Activated CD4-positive, alpha-beta memory T cell treated with anti-CD3 and anti-CD28 coated beads, Interleukin-2, amount 10 ng/mL, durations not matched to agents 7 days and 5 days (primary cell): ENCODE measurements at regions not wholly inside any gene's neighbourhood (a gene's known extent, or its start where the extent isn't known, plus 50 kb on each side); places are given as distances from the start of the nearest gene placed in this dataset.

ENCODE experiments used
- CTCF ChIA-PET: fragments of 350-600 bp; sonication (Branson Sonifier 250); formaldehyde crosslinking; loops from one replicate; lab custom pipeline; 2021; ENCODE audit warnings: antibody characterized with exemption, inconsistent platforms; lab: Charles Lee
- POLR2A ChIA-PET: fragments of 350-600 bp; sonication (Branson Sonifier 250); formaldehyde crosslinking; loops from one replicate; lab custom pipeline; 2021; ENCODE audit warnings: antibody characterized with exemption; lab: Charles Lee
- DNase-seq: peaks from one replicate; pipeline ENCODE4 v3.0.0-alpha.2; 2020
- H3K27ac Mint-ChIP-seq: one replicate; pipeline ENCODE4 v1.8.0; 2021; ENCODE audit warnings: mild to moderate bottlenecking, mixed read lengths
- H3K27me3 Mint-ChIP-seq: one replicate; pipeline ENCODE4 v1.8.0; 2021; ENCODE audit warnings: mixed read lengths
- H3K36me3 Mint-ChIP-seq: one replicate; pipeline ENCODE4 v1.8.0; 2021; ENCODE audit warnings: low read depth, mixed read lengths
- H3K4me1 Mint-ChIP-seq: one replicate; pipeline ENCODE4 v1.8.0; 2021; ENCODE audit warnings: mixed read lengths
- H3K4me3 Mint-ChIP-seq: one replicate; pipeline ENCODE4 v1.8.0; 2021; ENCODE audit warnings: mild to moderate bottlenecking, mixed read lengths
- H3K9me3 Mint-ChIP-seq: one replicate; pipeline ENCODE4 v1.8.0; 2021; ENCODE audit warnings: mixed read lengths

- DNase-seq = no peak
- Mint-ChIP-seq H3K27ac (no peak overlapping the region), H3K4me1 (no peaks in the 10 kb centered on the region), H3K36me3 (no peaks in the 10 kb centered on the region), H3K9me3 (no peaks in the 10 kb centered on the region), H3K4me3 (no peak overlapping the region), H3K27me3 (peaks cover 15% of the 10 kb centered on the region)
- CTCF ChIA-PET = no interaction called here
- POLR2A ChIA-PET = no interaction called here
These were observed 152.9 kb downstream of the INSIG2 start for GRCh38 chr2:118241128-118241527.

GRCh38 chr2:118240276-118240675 lies 152.0 kb downstream of the INSIG2 start:
- no peak for DNase-seq
- POLR2A ChIA-PET = no interaction called here
- Mint-ChIP-seq H3K27me3 (peaks cover 14% of the 10 kb centered on the region), H3K36me3 (no peaks in the 10 kb centered on the region), H3K4me3 (no peak overlapping the region), H3K9me3 (no peaks in the 10 kb centered on the region), H3K27ac (no peak overlapping the region), H3K4me1 (no peaks in the 10 kb centered on the region)
- CTCF ChIA-PET = no interaction called here

GRCh38 chr2:118239284-118239683 lies 151.0 kb downstream of the INSIG2 start:
- no peak overlapping the region for H3K27ac Mint-ChIP-seq
- no peak overlapping the region for H3K4me3 Mint-ChIP-seq
- H3K4me1 Mint-ChIP-seq = no peaks in the 10 kb centered on the region
- H3K36me3 Mint-ChIP-seq = no peaks in the 10 kb centered on the region
- POLR2A ChIA-PET = no interaction called here
- H3K27me3 Mint-ChIP-seq = peaks cover 17% of the 10 kb centered on the region
- H3K9me3 Mint-ChIP-seq = no peaks in the 10 kb centered on the region
- CTCF ChIA-PET = no interaction called here
- DNase-seq = no peak

DNA sequence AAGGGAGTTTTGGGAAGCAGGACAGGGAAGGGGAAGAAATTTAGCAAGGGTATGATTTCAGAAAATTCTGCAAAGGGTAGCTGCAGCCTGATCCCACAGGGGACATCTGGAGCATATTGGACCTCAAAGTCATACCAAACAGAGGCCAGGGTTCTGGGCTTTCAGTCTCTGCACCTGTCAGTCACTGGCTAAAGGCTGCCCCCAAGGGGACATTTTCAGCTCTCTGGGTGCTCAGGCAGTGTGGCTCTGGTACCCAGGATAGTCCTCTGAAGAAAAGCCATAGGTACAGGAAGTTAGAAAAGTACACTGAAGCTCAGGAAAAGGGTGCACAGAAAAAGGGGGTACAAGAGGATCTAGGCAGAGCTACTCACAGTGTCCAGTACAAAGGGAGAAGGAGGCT lies 149.2 kb downstream of the INSIG2 start:
- H3K4me1 Mint-ChIP-seq = no peaks in the 10 kb centered on the region
- H3K27ac Mint-ChIP-seq = no peak overlapping the region
- H3K36me3 Mint-ChIP-seq = no peaks in the 10 kb centered on the region
- H3K27me3 Mint-ChIP-seq = peaks cover 15% of the 10 kb centered on the region
- POLR2A ChIA-PET = no interaction called here
- H3K4me3 Mint-ChIP-seq = no peak overlapping the region
- no peaks in the 10 kb centered on the region for H3K9me3 Mint-ChIP-seq
- DNase-seq = no peak
- CTCF ChIA-PET = interaction anchor here (1.5 kb wide), 1 partner anchor 191 kb away, joined by 5 read pairs; no protein-coding TSS in a partner anchor

GRCh38 chr2:118232796-118233195 lies 144.5 kb downstream of the INSIG2 start:
- no peaks in the 10 kb centered on the region for H3K36me3 Mint-ChIP-seq
- H3K9me3 Mint-ChIP-seq = no peaks in the 10 kb centered on the region
- no peak overlapping the region for H3K4me3 Mint-ChIP-seq
- CTCF ChIA-PET = interaction anchor here (1.3 kb wide), 1 partner anchor 622 kb away, joined by 4 read pairs; no protein-coding TSS in a partner anchor
- H3K27ac Mint-ChIP-seq = no peak overlapping the region
- DNase-seq = no peak
- no peaks in the 10 kb centered on the region for H3K4me1 Mint-ChIP-seq
- H3K27me3 Mint-ChIP-seq = peaks cover 17% of the 10 kb centered on the region
- POLR2A ChIA-PET = no interaction called here

DNA sequence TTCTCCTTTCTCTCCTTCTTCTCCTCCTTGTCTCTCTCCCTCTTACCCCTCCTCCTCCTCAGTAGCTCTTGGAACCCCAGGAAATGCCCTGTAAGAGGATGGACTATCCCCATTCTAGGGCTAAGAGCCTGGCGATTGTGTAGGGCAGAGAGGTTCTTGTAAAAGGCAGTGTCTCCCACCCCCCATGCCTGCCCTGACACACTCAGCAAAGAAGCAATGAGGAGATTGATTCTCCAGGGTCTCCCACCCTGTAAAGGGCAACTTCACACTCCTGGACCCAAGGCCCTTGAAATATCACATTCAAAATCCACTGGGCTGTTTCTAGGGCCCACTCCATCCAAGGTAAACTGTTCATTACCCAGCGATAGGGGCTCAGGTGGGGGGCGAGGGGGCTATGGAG lies 144.1 kb downstream of the INSIG2 start:
- ChIA-PET CTCF (no interaction called here), POLR2A (no interaction called here)
- H3K27me3 Mint-ChIP-seq = peaks cover 19% of the 10 kb centered on the region
- H3K36me3 Mint-ChIP-seq = no peaks in the 10 kb centered on the region
- no peak overlapping the region for H3K27ac Mint-ChIP-seq
- H3K4me3 Mint-ChIP-seq = no peak overlapping the region
- no peaks in the 10 kb centered on the region for H3K9me3 Mint-ChIP-seq
- H3K4me1 Mint-ChIP-seq = no peaks in the 10 kb centered on the region
- no peak for DNase-seq

- no peak overlapping the region for H3K27ac Mint-ChIP-seq
- peaks cover 20% of the 10 kb centered on the region for H3K27me3 Mint-ChIP-seq
- H3K4me1 Mint-ChIP-seq = no peaks in the 10 kb centered on the region
- POLR2A ChIA-PET = no interaction called here
- H3K4me3 Mint-ChIP-seq = no peak overlapping the region
- DNase-seq = no peak
- no peaks in the 10 kb centered on the region for H3K36me3 Mint-ChIP-seq
- H3K9me3 Mint-ChIP-seq = no peaks in the 10 kb centered on the region
- CTCF ChIA-PET = no interaction called here
These were observed 143.5 kb downstream of the INSIG2 start for GRCh38 chr2:118231759-118232158.

GRCh38 chr2:118227698-118228508 lies 139.6 kb downstream of the INSIG2 start:
- POLR2A ChIA-PET = no interaction called here

GRCh38 chr2:118225666-118226065 lies 137.4 kb downstream of the INSIG2 start:
- no peak overlapping the region for H3K4me3 Mint-ChIP-seq
- POLR2A ChIA-PET = no interaction called here
- H3K9me3 Mint-ChIP-seq = no peaks in the 10 kb centered on the region
- no peaks in the 10 kb centered on the region for H3K36me3 Mint-ChIP-seq
- H3K4me1 Mint-ChIP-seq = peaks cover 22% of the 10 kb centered on the region
- CTCF ChIA-PET = interaction anchor here (2.7 kb wide), 1 partner anchor 179 kb away, joined by 15 read pairs; no protein-coding TSS in a partner anchor
- no peak for DNase-seq
- H3K27ac Mint-ChIP-seq = no peak overlapping the region
- peaks cover 59% of the 10 kb centered on the region for H3K27me3 Mint-ChIP-seq

More at GRCh38 chr2:118227698-118228508, 139.6 kb downstream of the INSIG2 start:
- H3K9me3 Mint-ChIP-seq = no peaks in the 10 kb centered on the region
- DNase-seq = no peak
- H3K4me3 Mint-ChIP-seq = no peak overlapping the region
- H3K27ac Mint-ChIP-seq = no peak overlapping the region
- CTCF ChIA-PET = interaction anchor here (0.9 to 2.0 kb wide), 3 partner anchors 11 to 628 kb away, joined by 3 to 5 read pairs (median 3); no protein-coding TSS in a partner anchor
- peaks cover 44% of the 10 kb centered on the region for H3K27me3 Mint-ChIP-seq
- no peaks in the 10 kb centered on the region for H3K36me3 Mint-ChIP-seq
- H3K4me1 Mint-ChIP-seq = peaks cover 14% of the 10 kb centered on the region

DNA sequence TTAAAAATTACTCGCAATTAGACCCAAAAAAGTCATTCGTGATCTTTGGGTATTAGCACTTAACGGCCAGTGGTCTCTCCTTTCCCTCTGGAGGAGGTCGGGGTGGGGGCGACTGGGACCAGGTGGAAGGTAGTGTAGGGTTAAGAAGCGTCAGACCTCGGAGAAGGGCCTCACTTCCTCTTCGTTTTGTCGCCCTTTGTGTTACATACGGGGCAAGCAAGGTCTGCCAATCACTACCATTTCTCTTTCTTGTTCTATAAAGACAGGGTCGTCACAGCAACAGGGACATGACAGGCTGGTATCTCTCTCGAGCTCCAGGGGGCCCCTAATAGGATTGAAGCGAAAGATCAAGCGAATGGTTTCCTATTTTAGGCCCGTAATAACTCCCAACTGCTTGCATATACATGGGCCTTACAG lies 136.6 kb downstream of the INSIG2 start:
- Mint-ChIP-seq H3K4me1 (peaks cover 22% of the 10 kb centered on the region), H3K36me3 (no peaks in the 10 kb centered on the region), H3K27me3 (peaks cover 64% of the 10 kb centered on the region), H3K4me3 (peak overlapping the region; percentile 44), H3K27ac (no peak overlapping the region), H3K9me3 (no peaks in the 10 kb centered on the region)
- DNase-seq = no peak
- CTCF ChIA-PET = interaction anchor here (2.0 to 4.3 kb wide), 3 partner anchors 179 to 631 kb away, joined by 8 to 38 read pairs (median 15); no protein-coding TSS in a partner anchor
- POLR2A ChIA-PET = no interaction called here

DNA sequence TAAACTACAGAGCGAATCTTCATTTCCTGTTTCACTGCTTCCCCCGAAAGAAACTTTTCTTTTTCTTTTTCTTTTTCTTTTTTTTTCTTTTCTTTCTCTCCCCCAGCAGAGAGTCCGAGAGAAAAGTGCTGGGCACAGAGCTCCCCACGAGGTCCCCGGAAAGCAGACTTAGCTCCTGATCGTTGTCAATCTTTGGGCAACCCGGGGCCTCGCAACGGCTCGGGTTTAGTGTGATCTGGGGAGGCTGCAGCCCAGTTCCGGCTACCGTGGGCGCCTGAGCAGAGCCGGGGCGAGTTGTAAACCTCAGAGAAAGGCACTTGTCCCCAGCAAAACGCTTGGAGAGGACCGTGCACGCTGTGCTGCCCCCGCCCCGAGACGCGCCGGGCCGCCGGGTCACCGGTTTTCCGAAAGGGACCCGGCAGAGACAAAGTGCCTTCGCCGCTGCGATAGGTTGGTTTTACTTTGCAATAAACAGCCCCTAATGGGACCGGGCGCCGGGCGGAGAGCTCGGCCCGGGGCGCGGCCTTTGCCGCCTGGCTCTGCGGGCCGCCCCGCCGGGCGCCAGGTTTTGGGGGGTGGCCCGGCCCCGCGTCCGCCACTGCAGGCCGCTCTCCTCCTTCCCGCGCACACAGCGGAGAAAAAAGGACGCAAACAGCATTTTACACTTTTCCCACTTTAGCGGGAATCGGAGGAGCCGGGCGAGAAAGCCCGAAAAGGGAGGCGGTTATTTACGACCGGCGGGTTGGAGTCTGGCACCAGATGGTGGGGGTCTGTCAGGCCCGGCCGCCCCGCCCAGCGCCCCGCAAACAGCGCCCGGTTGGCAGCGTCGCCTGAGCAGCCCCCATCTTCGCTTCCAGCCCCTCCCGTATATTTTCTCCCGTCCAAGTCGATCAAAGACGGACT lies 136.0 kb downstream of the INSIG2 start:
- H3K36me3 Mint-ChIP-seq = no peaks in the 10 kb centered on the region
- H3K4me3 Mint-ChIP-seq = peak overlapping the region; percentile 77
- peaks cover 66% of the 10 kb centered on the region for H3K27me3 Mint-ChIP-seq
- peak; percentile 51 for DNase-seq
- ChIA-PET CTCF (interaction anchor here (0.8 to 4.3 kb wide), 7 partner anchors 55 to 658 kb away, joined by 3 to 38 read pairs (median 6); partner anchors contain the start of gene DDX18), POLR2A (interaction anchor here (1.0 to 1.7 kb wide), 2 partner anchors 37 to 38 kb away, joined by 3 to 5 read pairs; no protein-coding TSS in a partner anchor)
- H3K27ac Mint-ChIP-seq = no peak overlapping the region
- no peaks in the 10 kb centered on the region for H3K9me3 Mint-ChIP-seq
- H3K4me1 Mint-ChIP-seq = peaks cover 22% of the 10 kb centered on the region

GRCh38 chr2:118223511-118223991 lies 135.3 kb downstream of the INSIG2 start:
- CTCF ChIA-PET = interaction anchor here (0.8 to 4.3 kb wide), 8 partner anchors 12 to 659 kb away, joined by 3 to 38 read pairs (median 7); partner anchors contain the start of gene DDX18
- Mint-ChIP-seq H3K4me3 (peak overlapping the region; percentile 77), H3K27ac (no peak overlapping the region), H3K27me3 (peaks cover 67% of the 10 kb centered on the region), H3K9me3 (no peaks in the 10 kb centered on the region), H3K36me3 (no peaks in the 10 kb centered on the region), H3K4me1 (peaks cover 22% of the 10 kb centered on the region)
- DNase-seq = no peak
- POLR2A ChIA-PET = interaction anchor here (1.0 to 1.7 kb wide), 2 partner anchors 36 to 37 kb away, joined by 3 to 5 read pairs; no protein-coding TSS in a partner anchor
